Activated T-helper 1 cell treated with Interleukin-2 at 50 U/mL for 16 hours (primary cell): ENCODE measurements at regions not wholly inside any gene's neighbourhood (a gene's known extent, or its start where the extent isn't known, plus 50 kb on each side); places are given as distances from the start of the nearest gene placed in this dataset.

ENCODE experiments used
- DNase-seq: peaks from one replicate; pipeline ENCODE4 v3.0.0-alpha.2; 2020; ENCODE audit warnings: low read depth

DNA sequence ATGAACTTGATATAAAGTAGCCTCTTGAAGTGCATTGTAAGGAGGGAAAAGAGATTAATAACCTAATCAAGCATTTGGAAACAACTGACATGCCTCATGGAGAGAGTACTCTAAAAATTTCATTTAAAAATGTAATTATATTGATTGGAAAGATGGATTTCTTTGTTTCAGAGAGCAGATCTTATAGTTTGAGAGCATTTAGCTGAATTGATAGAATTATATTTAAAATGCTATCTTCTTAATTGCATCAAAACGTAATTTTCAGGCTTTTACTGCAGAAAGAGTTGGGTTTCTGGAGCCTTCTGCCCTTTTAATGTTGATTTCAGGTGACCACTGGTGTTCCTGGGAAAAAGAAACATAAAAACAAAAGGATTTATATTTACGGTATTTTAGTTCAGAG, 130.6 kb downstream of the EDN3 start:
- no peak for DNase-seq

DNA sequence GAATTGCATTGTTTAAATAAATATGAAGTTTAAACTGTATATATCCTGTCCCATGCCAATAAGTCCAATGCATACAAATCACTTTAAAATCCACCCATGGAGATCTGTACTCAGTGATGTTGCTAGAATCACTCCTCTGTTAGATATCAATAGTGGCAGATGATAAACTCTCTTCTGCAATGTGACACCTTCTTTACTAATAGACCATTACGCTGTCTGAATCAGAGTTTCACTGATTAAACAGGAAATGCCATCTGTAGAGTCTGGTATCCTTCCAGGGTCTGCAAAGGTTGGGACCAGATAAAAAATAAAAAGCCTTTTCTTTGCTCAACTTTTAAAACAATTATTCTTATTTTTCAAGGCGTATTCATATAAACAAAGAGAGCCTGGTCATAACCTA, 134.5 kb downstream of the EDN3 start:
- no peak for DNase-seq

DNA sequence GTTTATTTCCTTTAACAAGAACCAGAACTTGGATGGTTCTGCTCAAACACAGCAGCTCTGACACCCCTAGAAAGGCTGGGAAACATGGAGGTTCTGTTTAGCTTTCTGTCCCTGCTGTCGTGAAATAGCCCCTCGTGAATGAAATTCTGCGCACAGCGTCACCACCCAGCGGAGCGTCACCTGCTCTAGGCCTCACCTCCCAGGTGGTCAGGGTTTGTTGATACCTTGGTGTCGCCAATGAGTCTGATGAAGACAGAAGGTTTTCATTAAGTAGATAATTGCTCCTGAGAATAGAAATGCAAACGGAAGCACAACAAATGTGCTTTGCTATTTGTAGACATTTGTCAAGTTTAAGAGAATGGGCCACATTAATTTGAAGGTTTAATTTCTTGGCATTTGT, 135.1 kb downstream of the EDN3 start:
- DNase-seq = no peak

DNA sequence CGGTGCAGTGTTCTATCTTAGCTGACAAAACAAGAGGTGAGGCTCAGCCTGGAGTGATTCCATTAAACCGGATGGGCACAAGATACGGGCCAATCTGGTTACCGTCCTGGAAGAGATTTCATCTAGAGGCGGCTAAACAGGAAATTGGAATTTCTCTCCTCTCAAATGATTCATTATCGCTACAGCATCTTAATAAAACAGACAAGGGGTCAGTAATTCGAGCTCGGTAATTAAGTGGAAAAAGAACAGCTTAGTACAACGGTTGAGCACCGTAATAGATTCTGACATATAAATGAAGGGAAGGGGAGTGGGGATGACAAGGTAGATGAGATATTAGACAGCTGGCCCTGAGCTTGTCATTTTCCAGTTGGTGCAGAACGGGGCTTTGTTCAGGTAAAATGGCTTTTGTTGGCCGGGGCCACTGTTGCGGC, 137.2 kb downstream of the EDN3 start:
- DNase-seq = no peak

DNA sequence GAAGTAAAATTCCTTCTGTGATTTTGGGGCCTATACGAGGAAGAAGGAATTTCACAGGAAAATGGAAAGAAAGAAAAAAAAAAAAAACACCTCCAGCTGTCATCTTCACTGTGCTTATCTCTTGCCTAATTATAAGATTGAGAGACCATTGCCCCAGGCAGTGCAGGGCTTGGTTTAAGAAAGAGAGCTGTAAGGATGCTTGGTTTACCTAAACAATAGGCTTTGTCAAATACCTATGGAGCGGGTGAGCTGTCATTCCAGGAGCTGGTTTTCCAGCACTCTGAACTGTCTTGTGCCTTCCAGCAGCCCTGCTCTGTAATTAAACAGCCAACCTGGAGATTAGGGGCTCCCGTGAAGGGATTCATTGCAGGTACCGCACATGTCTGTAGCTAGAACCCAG, 137.8 kb downstream of the EDN3 start:
- no peak for DNase-seq

DNA sequence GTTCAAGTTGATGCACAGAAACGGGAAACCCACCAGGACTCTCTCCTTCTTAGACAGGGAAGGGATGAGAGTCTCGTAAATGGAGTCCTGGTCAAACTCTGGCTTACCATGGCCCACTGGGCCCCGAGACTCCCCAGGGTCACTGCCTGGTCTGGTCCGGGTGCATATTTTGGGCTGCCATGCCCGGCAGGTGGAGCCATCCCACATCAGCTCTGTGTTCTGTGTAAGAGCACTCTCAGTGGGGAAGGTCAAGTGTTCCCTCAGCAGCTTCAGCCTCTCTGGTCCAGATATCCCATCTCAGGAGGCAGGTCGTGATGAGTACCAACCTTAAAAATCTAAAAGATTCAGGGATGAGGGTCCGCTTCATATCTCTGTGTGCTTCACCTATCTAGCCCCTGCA, 138.8 kb downstream of the EDN3 start:
- no peak for DNase-seq

DNA sequence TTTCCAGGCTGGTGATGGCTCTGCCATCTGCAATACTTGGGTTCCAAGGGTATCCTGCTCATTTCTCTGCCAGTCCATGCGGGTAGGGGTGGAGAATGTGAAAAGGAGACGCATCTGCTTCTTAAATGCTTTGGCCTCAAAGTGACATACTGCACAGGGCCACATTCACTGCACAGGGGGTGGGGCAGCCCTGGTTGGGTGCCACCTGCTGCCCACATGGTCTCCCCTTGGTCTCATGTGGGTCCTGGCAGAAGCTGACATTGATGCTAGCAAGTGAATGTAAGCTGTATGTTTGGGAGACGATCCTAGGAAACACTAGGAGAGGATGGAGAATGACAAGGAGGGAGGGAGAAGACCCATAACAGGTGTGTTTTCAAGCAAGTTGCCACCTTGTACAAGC, 140.9 kb downstream of the EDN3 start:
- DNase-seq = no peak

DNA sequence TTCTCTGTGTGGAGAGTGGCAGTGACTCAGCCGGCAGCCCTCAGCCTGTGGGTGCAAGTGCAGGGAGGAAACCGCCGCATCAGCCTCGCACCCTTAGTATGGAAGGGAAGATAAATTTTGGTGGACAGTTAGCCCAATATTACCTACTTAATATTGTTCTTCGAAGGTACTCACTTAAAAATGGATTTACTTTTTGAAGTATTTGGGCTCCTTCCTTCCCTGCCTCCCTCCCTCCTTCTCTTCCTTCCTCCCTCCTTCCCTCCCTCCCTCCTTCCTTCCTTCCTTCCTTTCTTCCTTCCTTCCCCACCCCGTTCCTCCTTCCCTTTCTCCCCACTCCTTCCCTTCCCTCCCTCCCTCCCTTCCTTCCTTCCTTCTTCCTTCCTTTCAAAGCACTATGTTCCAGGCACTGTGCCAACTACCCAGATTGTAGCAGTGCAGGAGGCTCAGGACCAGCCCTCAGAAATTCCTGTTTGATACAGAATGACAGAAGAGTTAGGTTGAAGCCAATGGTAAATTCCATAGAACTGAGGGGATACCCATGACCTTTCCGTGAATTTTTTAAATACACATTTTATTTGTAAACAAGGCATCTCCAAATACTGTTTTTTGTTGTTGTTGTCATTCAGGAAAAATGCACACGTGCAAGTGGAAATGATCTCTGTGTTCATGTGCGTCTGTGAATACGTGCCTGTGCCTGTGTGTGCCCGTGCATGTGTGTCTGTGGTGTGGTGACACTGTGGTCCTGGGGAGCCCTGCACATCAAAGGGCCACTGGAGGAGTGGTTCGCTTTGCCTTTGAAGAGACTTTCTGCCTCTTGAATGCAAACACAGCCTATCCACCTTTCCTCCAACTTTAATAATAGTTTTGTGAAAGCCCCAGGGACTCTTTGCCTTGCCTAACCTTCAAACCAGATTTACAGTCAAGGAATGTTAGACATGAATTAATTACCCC, 141.7 kb downstream of the EDN3 start:
- no peak for DNase-seq

DNA sequence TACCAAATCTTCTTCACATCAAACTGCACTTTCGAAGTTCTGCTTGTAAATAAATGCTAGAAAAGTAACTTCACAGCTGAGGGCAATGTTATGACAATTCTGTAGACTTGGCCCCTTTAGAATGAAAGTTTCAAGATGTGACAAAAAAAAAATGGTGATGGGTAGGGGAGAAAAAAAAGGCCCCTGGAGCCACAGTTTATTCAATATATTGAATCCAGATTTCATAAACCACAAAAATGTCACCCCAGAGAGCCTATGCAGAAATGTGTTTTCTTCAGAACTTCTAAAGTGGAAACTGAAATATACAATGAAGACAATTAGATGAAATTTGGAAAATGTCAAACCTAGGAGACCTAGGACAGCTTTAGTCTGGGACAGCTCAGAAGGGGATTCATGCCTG, 143.1 kb downstream of the EDN3 start:
- DNase-seq = no peak

DNA sequence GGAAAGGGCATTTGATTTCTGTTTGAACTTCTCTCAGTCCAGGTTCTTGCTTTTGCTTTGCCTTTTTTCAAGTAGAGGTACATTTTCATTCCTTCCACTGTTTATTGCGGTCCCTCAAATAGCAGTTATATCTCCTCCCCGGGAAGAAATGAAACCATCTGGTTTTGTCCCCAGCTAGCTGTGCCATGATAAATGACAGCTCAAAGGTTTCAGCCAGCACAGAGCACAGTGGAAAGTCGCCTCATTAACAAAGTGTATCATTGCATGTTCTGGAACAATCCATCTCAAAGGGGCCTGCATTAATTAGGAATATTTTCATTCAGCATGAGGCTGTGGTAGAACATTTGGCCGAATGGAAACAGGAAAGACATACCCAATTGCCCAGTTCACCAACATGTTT, 146.0 kb downstream of the EDN3 start:
- no peak for DNase-seq

DNA sequence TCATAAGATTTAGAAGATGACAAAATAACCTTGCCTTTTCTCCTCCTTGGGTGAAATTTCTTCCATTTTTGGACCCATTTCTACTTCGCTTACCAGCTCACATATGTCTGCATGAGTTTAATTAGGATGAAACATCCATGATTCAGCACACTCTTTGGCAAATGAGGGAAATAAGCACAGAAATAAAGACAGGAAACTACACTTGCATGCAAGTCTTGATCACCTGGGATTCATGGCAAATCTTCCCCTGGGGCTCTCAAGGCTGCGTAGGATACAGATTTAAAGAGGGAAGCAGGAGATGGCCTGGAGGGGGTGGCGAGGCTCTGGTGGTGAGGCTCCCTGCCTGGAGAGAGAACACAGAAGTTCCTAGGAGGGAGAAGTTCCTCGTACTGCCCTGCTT, 147.8 kb downstream of the EDN3 start:
- no peak for DNase-seq

DNA sequence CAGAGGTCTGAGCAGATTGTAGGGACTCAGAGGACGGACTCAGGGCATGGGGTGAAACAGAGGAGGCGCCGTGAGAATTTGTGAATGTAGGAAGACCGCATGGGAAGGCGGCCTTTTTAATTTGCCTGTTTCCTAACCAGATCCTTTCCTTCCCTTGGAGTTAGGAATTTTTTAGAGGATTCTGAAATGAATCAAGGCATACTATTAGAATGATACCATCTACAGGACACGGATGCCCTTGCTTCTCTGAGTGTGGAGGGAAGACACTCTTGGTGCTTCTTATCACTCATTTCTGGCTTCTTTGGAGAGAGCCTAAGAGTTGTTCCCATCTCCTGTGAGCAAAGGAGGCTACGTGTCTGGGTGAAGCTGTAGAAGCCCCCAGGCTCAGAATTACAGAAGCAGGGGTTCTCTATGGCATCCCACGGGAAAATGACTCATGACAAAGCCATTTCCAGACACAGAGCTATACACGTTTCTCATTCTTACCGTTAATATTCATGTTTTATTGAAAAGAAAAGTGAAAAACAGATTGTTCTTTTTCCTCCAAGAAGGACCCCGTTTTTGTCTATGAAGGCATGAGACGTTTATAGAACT, 148.5 kb downstream of the EDN3 start:
- DNase-seq = no peak

DNA sequence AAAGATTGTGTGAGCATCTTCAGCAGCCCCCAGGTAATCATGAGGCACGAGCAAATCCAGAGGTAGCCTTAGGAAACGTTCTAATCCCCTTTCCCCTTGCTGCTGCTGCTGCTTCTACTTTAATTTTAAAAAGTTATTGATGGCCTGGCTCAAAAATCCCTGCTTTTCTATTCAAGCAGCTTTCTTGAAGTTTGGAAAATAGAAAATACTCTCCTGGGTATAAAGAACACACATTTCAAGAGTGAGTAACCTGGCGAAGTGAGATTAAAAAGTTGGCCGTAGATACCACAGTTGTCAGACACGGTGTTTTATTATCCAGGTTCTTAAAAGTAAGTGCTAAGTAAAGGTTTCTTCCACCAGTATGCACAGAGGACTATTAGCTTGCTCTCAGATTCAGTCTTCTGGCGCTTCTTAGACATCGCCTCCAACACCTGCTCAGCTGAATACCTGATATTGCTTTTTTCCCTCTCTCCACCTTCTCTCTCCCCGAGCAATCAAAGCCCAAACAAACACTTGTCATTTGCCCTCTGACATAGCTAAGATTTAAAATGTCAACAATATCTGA, 150.7 kb downstream of the EDN3 start:
- DNase-seq = no peak

DNA sequence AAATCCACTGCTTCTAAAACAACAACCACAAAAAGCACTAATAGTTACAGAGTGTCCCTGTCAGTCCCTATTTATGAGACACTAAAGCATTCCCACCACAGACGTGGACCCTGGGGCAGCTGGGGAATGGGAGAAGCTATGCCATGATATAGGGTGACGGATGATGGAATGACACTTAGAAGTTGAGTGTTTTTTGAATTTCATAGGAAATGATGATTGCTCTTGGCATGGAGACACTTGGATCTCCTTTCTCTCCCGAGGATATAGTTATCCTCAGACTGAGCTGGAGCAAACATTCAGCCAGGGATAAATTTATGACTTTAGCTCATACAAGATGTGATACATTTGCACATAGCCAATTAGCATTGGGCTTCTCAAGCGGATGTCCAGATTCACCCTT, 151.2 kb downstream of the EDN3 start:
- DNase-seq = no peak

DNA sequence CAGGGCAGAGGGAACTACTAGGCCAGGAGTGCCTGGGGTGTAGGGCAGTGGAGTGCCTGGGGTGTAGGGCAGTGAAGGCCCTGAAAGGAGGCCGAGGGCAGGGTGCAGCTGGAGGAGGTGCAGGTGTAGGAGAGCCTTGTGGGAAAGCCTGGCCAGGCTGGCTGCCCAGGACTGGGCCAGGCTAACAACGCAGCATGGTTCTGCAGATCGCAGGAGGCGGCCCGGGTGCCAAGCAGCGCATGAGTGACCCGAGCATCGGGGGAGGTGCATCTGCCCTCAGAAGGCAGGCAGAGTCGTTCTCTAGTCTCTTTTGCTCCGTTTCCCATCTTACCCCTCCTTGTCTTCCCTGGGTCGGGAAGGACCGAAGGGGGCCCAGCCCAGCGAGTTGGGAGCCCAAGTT, 151.5 kb upstream of the PHACTR3 start:
- no peak for DNase-seq

DNA sequence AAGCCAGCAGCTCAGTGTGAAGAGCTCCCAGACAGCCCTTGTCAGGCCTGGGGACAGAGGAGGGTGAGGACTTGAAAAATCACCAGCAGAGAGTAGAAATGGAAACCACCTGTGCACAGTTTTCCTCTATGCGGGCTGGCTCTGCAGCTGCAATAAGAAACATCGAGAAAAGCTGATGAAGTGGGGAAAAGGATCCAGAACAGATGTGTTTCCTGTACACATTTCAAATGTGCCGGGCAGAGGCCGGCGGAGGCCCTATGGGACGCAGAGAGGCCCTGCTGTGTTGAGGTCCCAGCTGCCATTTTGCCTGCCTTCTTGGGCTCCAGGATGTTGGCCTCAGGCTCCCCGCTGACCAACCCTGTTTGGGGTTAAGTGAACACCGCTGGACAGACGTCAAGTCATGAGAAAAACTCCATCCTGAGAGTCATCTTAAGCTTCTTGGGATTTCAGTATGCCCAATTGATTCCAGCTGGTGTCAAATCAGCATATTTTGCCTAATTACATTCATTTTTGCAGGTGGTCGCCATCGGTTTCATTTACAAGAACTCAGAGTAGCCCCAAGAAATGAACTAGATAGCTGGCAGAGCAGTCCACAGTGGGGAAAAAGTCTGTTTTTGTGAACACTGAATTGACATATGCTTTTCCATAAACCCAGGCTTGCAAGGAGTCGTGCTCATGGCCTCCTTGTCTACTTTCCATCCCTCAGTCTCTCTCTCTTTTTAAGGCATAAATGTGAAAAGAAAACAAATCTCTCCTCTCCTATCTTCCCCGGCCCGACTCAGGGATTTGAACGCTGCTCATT, 150.4 kb upstream of the PHACTR3 start:
- no peak for DNase-seq

DNA sequence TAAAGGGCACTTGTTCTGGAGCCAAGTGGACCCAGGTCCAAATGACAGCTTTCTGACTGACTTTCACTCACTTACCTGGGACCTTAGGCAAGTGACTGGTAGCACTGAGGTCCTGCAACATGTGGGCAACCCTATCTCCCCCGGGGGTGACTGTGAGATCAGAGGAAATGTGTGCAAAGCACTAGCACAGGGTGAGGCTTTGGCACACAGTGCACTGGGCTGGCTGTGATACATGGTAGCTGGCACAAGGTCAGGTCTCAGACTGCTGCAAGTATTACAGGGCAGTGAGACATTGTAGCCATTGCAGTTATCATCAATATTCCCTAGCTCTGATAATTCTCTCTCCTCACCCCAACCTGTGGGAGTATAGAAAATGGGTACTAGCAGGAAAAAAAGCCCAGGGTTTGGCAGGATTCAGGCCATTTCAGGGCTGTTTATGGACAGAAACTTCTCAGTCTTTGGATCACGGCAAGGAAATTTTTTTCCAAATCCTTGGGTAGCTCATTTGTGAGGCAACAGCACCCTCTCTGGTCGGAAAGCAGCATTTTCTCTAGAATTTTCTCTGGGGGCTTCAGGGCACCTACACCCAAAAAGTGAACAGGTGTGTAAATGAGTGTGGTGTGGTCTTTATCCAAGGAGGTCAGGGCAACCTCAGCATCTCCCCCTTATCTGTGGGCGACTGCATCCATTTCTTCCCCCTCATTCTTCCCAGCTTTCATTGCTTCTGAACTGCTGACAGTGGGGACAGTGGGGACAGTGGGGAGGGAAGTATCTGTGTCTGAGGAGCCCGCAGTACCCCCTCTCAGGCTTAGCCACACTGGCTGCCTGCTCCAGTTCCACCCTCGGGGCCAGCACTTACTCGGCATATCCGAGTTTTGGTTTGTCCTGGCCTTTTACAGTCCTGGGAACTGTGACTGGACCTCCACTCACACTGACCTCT, 148.7 kb upstream of the PHACTR3 start:
- no peak for DNase-seq

DNA sequence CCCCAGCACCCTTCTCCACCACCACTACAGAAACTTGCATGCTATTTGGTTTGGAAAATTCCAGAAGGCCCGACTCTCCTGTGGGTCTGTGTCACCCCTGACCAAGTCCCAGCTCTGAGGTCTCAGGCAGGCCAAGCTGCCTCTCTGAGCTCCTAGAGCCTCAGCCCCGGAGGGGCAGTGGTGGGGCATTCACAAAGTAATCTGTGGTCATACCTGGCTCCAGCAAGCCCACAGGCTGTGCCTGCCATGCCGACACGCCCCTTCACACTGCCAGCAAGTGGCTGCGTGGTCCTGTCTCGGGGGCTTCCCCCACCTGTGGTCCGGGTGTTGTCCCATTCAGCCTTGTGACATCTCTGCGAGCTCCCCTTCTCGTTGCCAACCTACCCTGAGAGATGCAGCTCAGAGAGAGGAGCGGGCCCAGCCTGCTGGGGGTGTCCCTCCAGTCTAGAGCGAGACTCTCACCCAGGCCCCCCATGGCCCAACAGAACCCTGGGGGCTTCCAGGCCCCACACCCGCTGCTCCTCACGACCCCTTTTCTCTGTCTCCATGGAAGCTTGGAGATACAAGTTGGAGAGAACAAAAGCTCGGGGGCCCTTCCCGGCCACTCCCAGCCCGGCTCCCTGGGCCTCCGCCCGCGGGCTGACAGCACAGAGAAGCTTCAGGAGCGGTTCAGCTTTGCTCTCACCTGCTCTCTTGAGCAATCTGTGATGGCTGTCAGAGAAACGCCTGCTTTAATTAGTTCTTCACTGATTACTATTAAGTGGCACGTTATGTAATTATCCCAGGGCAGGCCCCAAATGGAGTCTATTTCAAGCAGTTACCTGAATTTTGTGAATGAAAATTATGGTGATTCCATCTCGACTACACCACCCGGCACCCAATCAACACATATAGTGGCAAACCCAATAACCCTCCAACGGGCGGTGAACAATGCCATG, 147.7 kb upstream of the PHACTR3 start:
- DNase-seq = no peak

DNA sequence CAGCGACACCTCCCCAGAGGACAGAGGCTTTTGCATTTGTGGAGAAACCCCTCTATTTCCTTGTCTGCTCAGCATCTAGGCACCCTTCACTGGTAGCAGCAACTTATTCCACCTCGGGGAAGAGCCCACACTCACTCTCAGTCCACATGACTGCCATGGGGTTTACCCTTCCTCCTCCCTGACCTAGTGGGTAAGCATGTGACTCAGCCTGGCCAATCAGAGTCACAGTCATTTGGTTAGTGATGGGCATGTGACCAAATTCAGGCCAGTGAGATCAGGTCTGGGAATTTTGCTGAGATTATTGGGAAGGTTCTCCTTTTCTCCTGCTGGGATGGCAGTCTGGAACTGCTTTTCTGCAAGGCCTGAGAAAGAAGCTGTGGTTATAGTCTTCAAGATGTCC, 145.7 kb upstream of the PHACTR3 start:
- no peak for DNase-seq

DNA sequence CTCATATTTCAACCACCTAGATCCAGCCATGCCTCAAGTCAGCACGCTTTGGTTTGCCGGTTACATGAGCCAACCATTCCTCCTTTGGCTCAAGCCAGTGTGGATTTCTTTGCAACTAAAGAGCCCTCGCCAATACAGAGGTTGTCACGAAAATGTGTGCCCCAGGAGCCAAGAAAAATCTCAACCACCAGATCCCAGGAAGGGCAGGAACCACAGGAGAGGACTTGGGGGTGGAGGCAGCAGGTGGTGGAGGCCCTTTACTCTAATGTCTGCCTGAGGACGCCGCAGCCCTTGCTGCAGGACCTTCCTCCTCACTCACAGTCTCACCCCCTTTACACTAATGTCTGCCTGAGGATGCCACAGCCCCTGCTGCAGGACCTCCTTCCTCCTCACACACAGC, 144.8 kb upstream of the PHACTR3 start:
- no peak for DNase-seq
